HepG2 (cell line): ENCODE measurements at regions not wholly inside any gene's neighbourhood (a gene's known extent, or its start where the extent isn't known, plus 50 kb on each side); places are given as distances from the start of the nearest gene placed in this dataset.

Experiments used
- ATAC-seq: fragments of 200-7000 bp; cut with Tn5 transposase; 3 replicates; pipeline ENCODE4 v1.9.1; 2020; ENCODE audit warnings: mild to moderate bottlenecking, moderate library complexity
- BruUV-seq: library from RNA; stranded (reverse); fragments of 400-500 nt; replicated peaks from 2 replicates; lab custom pipeline; 2021; lab: Mats Ljungman, UMichigan
- CTCF ChIA-PET: fragments of 300-600 bp; formaldehyde crosslinking; extraction: SDS; loops from one replicate; lab custom pipeline; 2021; ENCODE audit warnings: low total read pairs, inconsistent platforms, low intra/inter-chr PET ratio; lab: Yijun Ruan, JAX
- POLR2A ChIA-PET: fragments of 350-600 bp; sonication (Branson Sonifier 250); formaldehyde crosslinking; loops from one replicate; lab custom pipeline; 2020; ENCODE audit warnings: antibody characterized with exemption, inconsistent platforms; lab: Yijun Ruan, JAX
- DNase-seq: peaks from one replicate; pipeline ENCODE4 v3.0.0-alpha.2; 2015; ENCODE audit warnings: low spot score
- FAIRE-seq: peaks from 3 replicates; lab custom pipeline; 2011; peaks lifted over from hg19 to GRCh38; lab: Jason Lieb, UNC
- H2AFZ ChIP-seq: one replicate; pipeline ENCODE4 v1.6.1; 2011; ENCODE audit warnings: low read length, inconsistent platforms
- H3K27ac ChIP-seq: fragments of 300-600 bp; 3 replicates; pipeline ENCODE4 v1.8.0; 2011; ENCODE audit warnings: mixed run types, mild to moderate bottlenecking, mixed read lengths, low read length, inconsistent platforms; ENCODE audit not compliant: insufficient read depth; ENCODE audit errors: extremely low read length
- H3K27me3 ChIP-seq, 2 experiments: fragments of 200-600 bp in 1 of 2; 2 replicates in 1 of 2; 3 replicates in 1 of 2; pipeline versions ENCODE4 v1.6.0 to v1.8.0; 2011; ENCODE audit warnings: low read length in 2 of 2, mild to moderate bottlenecking in 2 of 2, moderate library complexity in 2 of 2, inconsistent platforms in 1 of 2; ENCODE audit not compliant: insufficient read depth in 2 of 2, control insufficient read depth in 1 of 2
- H3K36me3 ChIP-seq, 2 experiments: fragments of 200-600 bp in 1 of 2; replicated peaks in 1 of 2; 2 replicates in 1 of 2; 3 replicates in 1 of 2; pipeline versions ENCODE4 v1.5.1 to v1.8.0; 2011; ENCODE audit warnings: low read length in 2 of 2, inconsistent platforms in 1 of 2; ENCODE audit not compliant: insufficient read depth in 2 of 2, control insufficient read depth in 1 of 2
- H3K4me1 ChIP-seq: 2 replicates; pipeline ENCODE4 v1.5.1; 2012; ENCODE audit warnings: low read length, inconsistent platforms; ENCODE audit not compliant: insufficient read depth
- H3K4me2 ChIP-seq: 2 replicates; pipeline ENCODE4 v1.6.0; 2011; ENCODE audit warnings: low read depth, low read length, inconsistent platforms
- H3K4me3 ChIP-seq, 3 experiments: fragments of 200-600 bp in 1 of 3; sonication (generic), shearing (Covaris generic) in 1 of 3; replicated peaks in 1 of 3; 2 replicates each; pipeline ENCODE4 v1.5.1; 2011 to 2016; ENCODE audit warnings: low read length in 3 of 3, inconsistent platforms in 2 of 3, low read depth in 2 of 3, mild to moderate bottlenecking in 2 of 3, control low read depth in 1 of 3, mixed read lengths in 1 of 3; ENCODE audit not compliant: insufficient read depth in 1 of 3
- H3K79me2 ChIP-seq: one replicate; pipeline ENCODE4 v1.6.1; 2011; ENCODE audit warnings: low read length, inconsistent platforms; ENCODE audit not compliant: insufficient read depth
- H3K9ac ChIP-seq: 2 replicates; pipeline ENCODE4 v1.6.0; 2011; ENCODE audit warnings: mild to moderate bottlenecking, low read depth, low read length, inconsistent platforms; ENCODE audit not compliant: insufficient read depth
- H3K9me3 ChIP-seq: 2 replicates; pipeline ENCODE4 v1.5.1; 2012; ENCODE audit warnings: mild to moderate bottlenecking, low read length
- H4K20me1 ChIP-seq: 2 replicates; pipeline ENCODE4 v1.6.0; 2011; ENCODE audit warnings: inconsistent platforms, mild to moderate bottlenecking, low read length, moderate library complexity; ENCODE audit not compliant: insufficient read depth
- BRD4 ChIP-seq: sonication (generic); formaldehyde crosslinking; IDR thresholded peaks from 2 replicates; pipeline ENCODE4 v1.4.0; 2020; ENCODE audit warnings: missing genetic modification reagents
- CREB1 ChIP-seq, 2 experiments: fragments of 450-650 bp in 1 of 2; IDR thresholded peaks; 2 replicates each; pipeline ENCODE4 v1.6.1; 2016 to 2017; ENCODE audit warnings: control low read depth in 1 of 2, mild to moderate bottlenecking in 1 of 2, missing compliant biosample characterization in 1 of 2, missing genetic modification characterization in 1 of 2
- ELK4 ChIP-seq: sonication (generic); formaldehyde crosslinking; IDR thresholded peaks from 2 replicates; pipeline ENCODE4 v1.9.0; 2021; ENCODE audit warnings: missing genetic modification reagents, borderline replicate concordance
- GRHL1 ChIP-seq: sonication (generic); formaldehyde crosslinking; conservative IDR thresholded peaks from 2 replicates; pipeline ENCODE4 v1.8.0; 2022; ENCODE audit warnings: missing genetic modification reagents
- NAIF1 ChIP-seq: sonication (generic); formaldehyde crosslinking; IDR thresholded peaks from 2 replicates; pipeline ENCODE4 v1.5.0; 2020; ENCODE audit warnings: mild to moderate bottlenecking, missing genetic modification reagents, borderline replicate concordance
- ZBTB40 ChIP-seq, 2 experiments: fragments of 450-650 bp in 1 of 2; sonication (generic) in 1 of 2; formaldehyde crosslinking in 1 of 2; IDR thresholded peaks; 2 replicates each; pipeline versions ENCODE4 v1.6.1 to v1.8.0; 2016 to 2022; ENCODE audit warnings: antibody characterized with exemption in 1 of 2, mild to moderate bottlenecking in 1 of 2, missing genetic modification reagents in 1 of 2
- WGBS: methylation state at CpG from one replicate; pipeline ENCODE4 v1.1.6; 2017; ENCODE audit warnings: low lambda C conversion rate; 5-methylcytosine and 5-hydroxymethylcytosine counted together
- in situ Hi-C: cut with HindIII; loops from 2 replicates; pipeline ENCODE4 v1.10.0; 2017; ENCODE audit warnings: low pct_unique_long_range_greater_than_20kb; ENCODE audit not compliant: extremely low pct_ligation_motif_present
- intact Hi-C: fragments of 100-400 bp; cut with micrococcal nuclease; formaldehyde crosslinking; loops from one replicate; pipeline ENCODE4 v1.10.0; 2022; ENCODE audit not compliant: unreplicated experiment

GRCh38 chr13:29677627-29678026, 82.1 kb upstream of the SLC7A1 start:
- H3K27ac ChIP-seq = no peak overlapping the region
- intact Hi-C loops (no loop called here), in situ Hi-C loops (no loop called here)
- no peaks in the 10 kb centered on the region for H3K79me2 ChIP-seq
- H3K27me3 ChIP-seq = peaks cover 0 to 17% of the 10 kb centered on the region in 2 experiments; a peak in 3 of 5 replicates
- BruUV-seq = no TSS peak
- no peaks in the 10 kb centered on the region for H4K20me1 ChIP-seq
- H3K4me3 ChIP-seq = no peak overlapping the region
- no peaks in the 10 kb centered on the region for H3K36me3 ChIP-seq
- H3K9me3 ChIP-seq = no peaks in the 10 kb centered on the region
- WGBS = 23% methylated on average over 5 of the region's 5 CpGs
- ATAC-seq = no peak
- no peaks in the 10 kb centered on the region for H3K4me1 ChIP-seq
- DNase-seq = no peak
- H3K4me2 ChIP-seq = no peak overlapping the region
- no peak overlapping the region for H2AFZ ChIP-seq
- ChIA-PET POLR2A (no interaction called here), CTCF (no interaction called here)
- TF ChIP-seq ZBTB40 (IDR thresholded peaks at IDR 0.05) (no peak), ZBTB40 (CRISPR knock-in tag; IDR thresholded peaks at IDR 0.05) (no peak), GRHL1 (CRISPR knock-in tag) (no peak), NAIF1 (CRISPR knock-in tag) (no peak), ELK4 (CRISPR knock-in tag) (no peak), CREB1 (IDR thresholded peaks at IDR 0.05) (no peak), CREB1 (CRISPR knock-in tag; IDR thresholded peaks at IDR 0.05) (no peak), BRD4 (CRISPR knock-in tag) (no peak)
- H3K9ac ChIP-seq = no peak overlapping the region
- FAIRE-seq = no peak
